Kidney (tissue), 13 donors: ENCODE measurements at regions not wholly inside any gene's neighbourhood (a gene's known extent, or its start where the extent isn't known, plus 50 kb on each side); places are given as distances from the start of the nearest gene placed in this dataset.

ENCODE experiments used
- DNase-seq, 5 donors: peaks; one replicate each; pipeline ENCODE4 v3.0.0-alpha.2; 2013 to 2020
- FAIRE-seq: peaks from 2 replicates; lab custom pipeline; 2012; peaks lifted over from hg19 to GRCh38; lab: Jason Lieb, UNC
- H3K27ac ChIP-seq, 2 donors: one replicate each; pipeline ENCODE4 v1.7.0; 2013; ENCODE audit warnings: low read depth in 2 of 2, low read length in 2 of 2, inconsistent platforms in 1 of 2
- H3K27me3 ChIP-seq: one replicate; pipeline ENCODE4 v1.7.1; 2013; ENCODE audit warnings: low read length, inconsistent platforms; ENCODE audit not compliant: control insufficient read depth, insufficient read depth
- H3K36me3 ChIP-seq, 3 donors: one replicate each; pipeline versions ENCODE4 v1.7.0 to v1.7.1; 2013; ENCODE audit warnings: low read length in 3 of 3, control low read depth in 1 of 3, inconsistent platforms in 1 of 3; ENCODE audit not compliant: insufficient read depth in 3 of 3, control insufficient read depth in 2 of 3
- H3K4me1 ChIP-seq, 3 donors: one replicate each; pipeline versions ENCODE4 v1.7.0 to v1.7.1; 2013; ENCODE audit warnings: low read length in 3 of 3, inconsistent platforms in 1 of 3, low read depth in 1 of 3; ENCODE audit not compliant: control insufficient read depth in 2 of 3, insufficient read depth in 2 of 3
- H3K4me3 ChIP-seq, 3 donors: one replicate each; pipeline versions ENCODE4 v1.7.0 to v1.8.1; 2013; ENCODE audit warnings: low read length in 3 of 3, control low read depth in 1 of 3, inconsistent platforms in 1 of 3
- H3K9ac ChIP-seq, 3 donors: one replicate each; pipeline versions ENCODE4 v1.7.0 to v1.7.1; 2013; ENCODE audit warnings: low read length in 3 of 3, control low read depth in 1 of 3, inconsistent platforms in 1 of 3
- H3K9me3 ChIP-seq, 3 donors: one replicate each; pipeline versions ENCODE4 v1.7.0 to v1.7.1; 2013; ENCODE audit warnings: low read length in 3 of 3, control low read depth in 1 of 3, inconsistent platforms in 1 of 3; ENCODE audit not compliant: control insufficient read depth in 2 of 3, insufficient read depth in 1 of 3
- intact Hi-C: fragments of 100-400 bp; cut with DNase I; formaldehyde crosslinking; loops from one replicate; pipeline ENCODE4 v1.11.1; 2022
- TF ChIP-seq, protein P1 (sequence below): IDR thresholded peaks from 3 replicates; pipeline ENCODE4 v1.5.1; 2012; ENCODE audit warnings: mild to moderate bottlenecking, moderate library complexity, borderline replicate concordance; ENCODE audit not compliant: insufficient read depth; ENCODE audit errors: extremely low read depth
- donor health status: control.
- donor health status: control.
- donor health status: control.
- donor health status: control.
- donor health status: control.
- donor health status: DM: yes; HTN: yes; CAD: no.
- donor health status: Normal renal cell carcinoma (clear cell type).

DNA sequence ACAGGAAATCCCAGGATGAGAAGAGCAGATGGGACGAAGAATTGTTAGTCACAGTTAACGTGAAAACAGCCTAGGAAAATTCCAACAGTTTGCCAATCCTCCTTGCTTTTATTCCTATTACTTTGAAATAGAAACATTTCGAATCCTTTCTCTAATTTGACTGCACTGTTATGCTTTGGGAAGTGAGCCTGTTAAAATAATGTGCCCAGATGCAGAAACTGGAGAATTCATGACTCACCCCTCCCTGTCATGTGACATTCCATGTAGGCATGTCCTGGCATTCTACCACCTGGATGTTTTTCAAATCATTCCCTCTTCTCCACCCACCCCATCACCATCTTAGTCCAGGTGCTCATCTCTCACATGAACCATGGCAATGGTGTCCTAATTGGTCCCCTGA is 107.3 kb downstream of the MINAR1 start:
- Histone ChIP-seq H3K9ac (no peak overlapping the region), H3K9me3 (no peaks in the 10 kb centered on the region), H3K27ac (no peak overlapping the region), H3K36me3 (no peaks in the 10 kb centered on the region), H3K4me1 (no peaks in the 10 kb centered on the region), H3K27me3 (no peaks in the 10 kb centered on the region), H3K4me3 (no peak overlapping the region)
- TF ChIP-seq, protein P1, sequence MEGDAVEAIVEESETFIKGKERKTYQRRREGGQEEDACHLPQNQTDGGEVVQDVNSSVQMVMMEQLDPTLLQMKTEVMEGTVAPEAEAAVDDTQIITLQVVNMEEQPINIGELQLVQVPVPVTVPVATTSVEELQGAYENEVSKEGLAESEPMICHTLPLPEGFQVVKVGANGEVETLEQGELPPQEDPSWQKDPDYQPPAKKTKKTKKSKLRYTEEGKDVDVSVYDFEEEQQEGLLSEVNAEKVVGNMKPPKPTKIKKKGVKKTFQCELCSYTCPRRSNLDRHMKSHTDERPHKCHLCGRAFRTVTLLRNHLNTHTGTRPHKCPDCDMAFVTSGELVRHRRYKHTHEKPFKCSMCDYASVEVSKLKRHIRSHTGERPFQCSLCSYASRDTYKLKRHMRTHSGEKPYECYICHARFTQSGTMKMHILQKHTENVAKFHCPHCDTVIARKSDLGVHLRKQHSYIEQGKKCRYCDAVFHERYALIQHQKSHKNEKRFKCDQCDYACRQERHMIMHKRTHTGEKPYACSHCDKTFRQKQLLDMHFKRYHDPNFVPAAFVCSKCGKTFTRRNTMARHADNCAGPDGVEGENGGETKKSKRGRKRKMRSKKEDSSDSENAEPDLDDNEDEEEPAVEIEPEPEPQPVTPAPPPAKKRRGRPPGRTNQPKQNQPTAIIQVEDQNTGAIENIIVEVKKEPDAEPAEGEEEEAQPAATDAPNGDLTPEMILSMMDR = no peak
- intact Hi-C loops = no loop called here
- no peak for DNase-seq
- FAIRE-seq = no peak

DNA sequence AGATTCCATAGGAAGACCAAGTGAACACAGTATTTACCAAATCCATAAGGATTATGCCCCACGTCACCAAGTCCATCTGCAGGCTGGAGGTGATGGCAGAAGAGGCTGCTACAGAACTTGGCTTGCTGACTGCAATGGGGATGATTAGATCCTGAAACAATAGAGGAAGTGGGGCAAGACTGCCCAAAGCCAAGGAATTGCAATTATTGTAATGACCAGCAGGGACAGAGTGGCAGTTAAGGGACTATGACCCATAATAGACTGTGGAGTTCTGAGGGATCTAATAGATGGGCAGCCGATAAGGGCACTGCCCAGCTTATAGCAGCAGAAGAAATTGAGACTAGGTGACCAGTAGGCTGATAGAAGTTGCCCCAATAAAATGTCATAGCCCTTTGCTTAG is 108.4 kb downstream of the MINAR1 start:
- intact Hi-C loops = no loop called here
- TF ChIP-seq, protein P1 = no peak
- H3K9me3 ChIP-seq = no peaks in the 10 kb centered on the region
- no peaks in the 10 kb centered on the region for H3K27me3 ChIP-seq
- H3K36me3 ChIP-seq = no peaks in the 10 kb centered on the region
- no peak overlapping the region for H3K27ac ChIP-seq
- FAIRE-seq = no peak
- H3K9ac ChIP-seq = no peak overlapping the region
- no peak for DNase-seq
- no peak overlapping the region for H3K4me3 ChIP-seq
- H3K4me1 ChIP-seq = no peaks in the 10 kb centered on the region

GRCh38 chr15:79541196-79541595 is 109.1 kb downstream of the MINAR1 start:
- H3K9me3 ChIP-seq = no peaks in the 10 kb centered on the region
- no peak overlapping the region for H3K4me3 ChIP-seq

More at GRCh38 chr15:79541196-79541595, 109.1 kb downstream of the MINAR1 start:
- H3K4me1 ChIP-seq = no peaks in the 10 kb centered on the region
- H3K9ac ChIP-seq = no peak overlapping the region
- intact Hi-C loops = no loop called here
- H3K27ac ChIP-seq = no peak overlapping the region
- FAIRE-seq = no peak
- no peaks in the 10 kb centered on the region for H3K36me3 ChIP-seq
- TF ChIP-seq, protein P1 = no peak
- DNase-seq = no peak
- no peaks in the 10 kb centered on the region for H3K27me3 ChIP-seq
